ENCODE measurements at regions not wholly inside any gene's neighbourhood (a gene's known extent, or its start where the extent isn't known, plus 50 kb on each side); places are given as distances from the start of the nearest gene placed in this dataset.
"Not testable (repeated sequence)": the region's sequence is repeated elsewhere in the genome, so short reads cannot be mapped to it uniquely, and the experiment has no call there.

DNA sequence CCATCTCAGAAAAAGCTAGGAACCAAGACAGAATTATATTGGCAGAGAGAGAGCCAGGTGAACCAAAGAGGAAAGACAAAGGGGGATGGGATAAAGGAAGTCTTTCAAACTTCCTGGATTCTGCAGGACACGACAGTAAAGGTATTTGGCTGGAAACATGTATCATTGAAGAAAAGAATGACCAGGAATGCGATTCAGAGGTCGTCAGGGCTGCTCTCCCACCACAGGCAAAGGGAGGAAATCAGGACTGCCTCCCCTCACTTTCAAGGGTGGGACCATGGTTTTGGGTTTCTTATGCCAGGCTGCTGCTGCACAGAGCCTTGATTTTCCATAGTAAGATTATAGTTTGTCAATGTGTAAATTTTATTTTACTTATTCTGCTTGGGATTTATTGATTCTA is 848.8 kb downstream of the BRINP3 start:
- H3K9me3 ChIP-seq = no peaks in the 10 kb centered on the region
- H3K4me3 ChIP-seq = no peak overlapping the region
- TF ChIP-seq POLR2A (IDR thresholded peaks at IDR 0.05) = no peak
- TF ChIP-seq, protein P1, sequence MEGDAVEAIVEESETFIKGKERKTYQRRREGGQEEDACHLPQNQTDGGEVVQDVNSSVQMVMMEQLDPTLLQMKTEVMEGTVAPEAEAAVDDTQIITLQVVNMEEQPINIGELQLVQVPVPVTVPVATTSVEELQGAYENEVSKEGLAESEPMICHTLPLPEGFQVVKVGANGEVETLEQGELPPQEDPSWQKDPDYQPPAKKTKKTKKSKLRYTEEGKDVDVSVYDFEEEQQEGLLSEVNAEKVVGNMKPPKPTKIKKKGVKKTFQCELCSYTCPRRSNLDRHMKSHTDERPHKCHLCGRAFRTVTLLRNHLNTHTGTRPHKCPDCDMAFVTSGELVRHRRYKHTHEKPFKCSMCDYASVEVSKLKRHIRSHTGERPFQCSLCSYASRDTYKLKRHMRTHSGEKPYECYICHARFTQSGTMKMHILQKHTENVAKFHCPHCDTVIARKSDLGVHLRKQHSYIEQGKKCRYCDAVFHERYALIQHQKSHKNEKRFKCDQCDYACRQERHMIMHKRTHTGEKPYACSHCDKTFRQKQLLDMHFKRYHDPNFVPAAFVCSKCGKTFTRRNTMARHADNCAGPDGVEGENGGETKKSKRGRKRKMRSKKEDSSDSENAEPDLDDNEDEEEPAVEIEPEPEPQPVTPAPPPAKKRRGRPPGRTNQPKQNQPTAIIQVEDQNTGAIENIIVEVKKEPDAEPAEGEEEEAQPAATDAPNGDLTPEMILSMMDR (IDR thresholded peaks at IDR 0.05) = no peak
- DNase-seq (no peak), ATAC-seq (no peak)
- H3K36me3 ChIP-seq = no peaks in the 10 kb centered on the region
- H3K4me1 ChIP-seq = no peaks in the 10 kb centered on the region
- 18% methylated on average over 3 of the region's 3 CpGs for WGBS (ENCODE audit: insufficient coverage, low coverage, low lambda C conversion rate, missing lambda C conversion rate)
- intact Hi-C loops (cut with DNase I) = no loop called here
- H3K27ac ChIP-seq = no peak overlapping the region
- H3K27me3 ChIP-seq = no peaks in the 10 kb centered on the region

DNA sequence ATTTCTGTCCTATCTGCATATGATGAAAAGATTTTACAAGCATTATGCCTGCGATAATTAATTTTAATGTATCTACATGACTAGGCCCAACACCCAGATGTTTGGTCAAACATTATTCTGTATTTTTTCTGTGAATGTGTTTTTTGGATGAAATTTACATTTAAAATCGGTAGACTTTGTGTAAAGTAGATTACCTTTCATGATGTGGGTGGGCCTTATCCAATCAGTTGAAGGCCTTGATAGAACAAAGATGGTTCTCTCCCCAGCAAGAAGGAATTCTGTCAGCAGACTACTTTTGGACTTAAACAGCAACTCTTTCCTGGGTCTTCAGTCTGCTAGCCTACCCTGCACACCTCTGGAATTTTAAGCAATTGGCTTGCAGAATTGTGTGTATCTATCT is 844.0 kb downstream of the BRINP3 start:
- Histone ChIP-seq H3K27me3 (no peaks in the 10 kb centered on the region), H3K36me3 (no peaks in the 10 kb centered on the region), H3K9me3 (no peaks in the 10 kb centered on the region), H3K4me3 (no peak overlapping the region), H3K27ac (no peak overlapping the region), H3K4me1 (no peaks in the 10 kb centered on the region)
- 69% methylated on average over 2 of the region's 2 CpGs for WGBS (ENCODE audit: insufficient coverage, low coverage, low lambda C conversion rate, missing lambda C conversion rate)
- ATAC-seq = no peak
- intact Hi-C loops (cut with DNase I) = no loop called here
- DNase-seq = no peak
- TF ChIP-seq POLR2A (IDR thresholded peaks at IDR 0.05) = no peak
- TF ChIP-seq, protein P1 (IDR thresholded peaks at IDR 0.05) = no peak

DNA sequence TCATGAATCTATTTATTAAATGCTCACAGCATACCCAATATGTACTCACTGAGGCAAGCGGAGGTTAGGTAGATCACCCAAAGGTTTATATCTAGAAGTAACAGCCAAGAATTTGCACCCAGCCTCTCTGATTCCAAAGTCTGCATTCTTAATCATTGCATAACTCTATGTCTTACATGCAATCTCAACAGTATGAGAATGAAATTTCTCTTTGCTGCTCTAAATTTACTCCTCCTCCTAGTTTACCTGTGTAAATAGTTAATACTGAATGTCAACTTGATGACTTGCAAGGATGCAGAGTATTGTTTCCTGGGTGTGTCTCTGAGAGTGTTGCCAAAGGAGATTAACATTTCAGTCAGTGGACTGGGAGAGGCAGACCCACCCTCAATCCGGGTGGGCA is 840.6 kb downstream of the BRINP3 start:
- no peak for TF ChIP-seq POLR2A (IDR thresholded peaks at IDR 0.05)
- TF ChIP-seq, protein P1 (IDR thresholded peaks at IDR 0.05) = no peak
- ATAC-seq (no peak), DNase-seq (no peak)
- intact Hi-C loops (cut with DNase I) = no loop called here
- H3K27me3 ChIP-seq = no peaks in the 10 kb centered on the region
- no peaks in the 10 kb centered on the region for H3K36me3 ChIP-seq
- no peaks in the 10 kb centered on the region for H3K4me1 ChIP-seq
- H3K9me3 ChIP-seq = no peaks in the 10 kb centered on the region
- no peak overlapping the region for H3K4me3 ChIP-seq
- H3K27ac ChIP-seq = no peak overlapping the region
- WGBS (ENCODE audit: insufficient coverage, low coverage, low lambda C conversion rate, missing lambda C conversion rate) = 75% methylated on average over 2 of the region's 2 CpGs

- H3K27me3 ChIP-seq; H3K4me3 ChIP-seq; H3K27ac ChIP-seq; H3K36me3 ChIP-seq; H3K9me3 ChIP-seq; ATAC-seq; DNase-seq; intact Hi-C loops (cut with DNase I); H3K4me1 ChIP-seq: not testable (repeated sequence)
- 41% methylated on average over 4 of the region's 5 CpGs for WGBS (ENCODE audit: insufficient coverage, low coverage, low lambda C conversion rate, missing lambda C conversion rate)
Observed at GRCh38 chr1:189644156-189644555, 833.5 kb downstream of the BRINP3 start.

DNA sequence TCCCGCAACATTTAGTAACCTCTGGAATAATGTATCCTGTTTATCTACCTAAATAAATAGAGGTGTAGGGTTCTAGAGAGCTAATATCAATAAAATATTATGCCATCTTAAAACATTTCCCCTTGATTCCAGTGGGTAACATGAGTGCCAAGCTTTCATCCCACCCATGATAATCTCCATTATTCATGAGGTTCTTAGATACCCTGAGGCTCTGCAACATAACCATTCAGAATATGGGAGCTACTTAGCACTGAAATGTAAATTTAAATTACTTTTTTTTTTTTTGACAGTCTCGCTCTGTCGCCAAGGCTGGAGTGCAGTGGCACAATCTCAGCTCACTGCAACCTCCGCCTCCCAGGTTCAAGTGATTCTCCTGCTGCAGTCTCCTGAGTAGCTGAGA is 832.7 kb downstream of the BRINP3 start:
- WGBS (ENCODE audit: insufficient coverage, low coverage, low lambda C conversion rate, missing lambda C conversion rate) = 78% methylated on average over 4 of the region's 4 CpGs
- Histone ChIP-seq H3K27ac (no peak overlapping the region), H3K4me1 (no peaks in the 10 kb centered on the region), H3K36me3 (no peaks in the 10 kb centered on the region), H3K4me3 (no peak overlapping the region), H3K27me3 (no peaks in the 10 kb centered on the region), H3K9me3 (no peaks in the 10 kb centered on the region)
- intact Hi-C loops (cut with DNase I) = no loop called here
- ATAC-seq (no peak), DNase-seq (no peak)
- TF ChIP-seq, protein P1 (IDR thresholded peaks at IDR 0.05) = no peak
- no peak for TF ChIP-seq POLR2A (IDR thresholded peaks at IDR 0.05)

All from right lobe of liver (tissue), 6 donors.